Gastroesophageal sphincter (tissue), 4 donors: ENCODE measurements at regions not wholly inside any gene's neighbourhood (a gene's known extent, or its start where the extent isn't known, plus 50 kb on each side); places are given as distances from the start of the nearest gene placed in this dataset.

Source experiments
- ATAC-seq: fragments of 150-250 bp; one replicate; pipeline ENCODE4 v1.9.1; 2016; ENCODE audit warnings: mild to moderate bottlenecking, moderate library complexity
- H3K27ac ChIP-seq, 4 donors: fragments of 200-600 bp; sonication (generic) in 3 of 4; 1 replicate in 3 of 4; 2 replicates in 1 of 4; pipeline ENCODE4 v1.5.1; 2016 to 2019
- H3K27me3 ChIP-seq: fragments of 200-600 bp; sonication (generic); one replicate; pipeline ENCODE4 v1.5.1; 2019
- H3K36me3 ChIP-seq, 2 donors: fragments of 200-600 bp; sonication (generic); one replicate each; pipeline ENCODE4 v1.5.1; 2019; ENCODE audit warnings: control low read depth in 1 of 2
- H3K4me1 ChIP-seq, 3 donors: fragments of 200-600 bp; sonication (generic); 1 replicate in 2 of 3; 2 replicates in 1 of 3; pipeline ENCODE4 v1.5.1; 2016 to 2019; ENCODE audit warnings: control low read depth in 2 of 3
- H3K4me3 ChIP-seq, 2 donors: fragments of 200-600 bp; sonication (generic); one replicate each; pipeline ENCODE4 v1.5.1; 2019; ENCODE audit warnings: mild to moderate bottlenecking in 1 of 2, moderate library complexity in 1 of 2
- H3K9me3 ChIP-seq, 3 donors: fragments of 200-600 bp; sonication (generic); one replicate each; pipeline ENCODE4 v1.5.1; 2017 to 2019; ENCODE audit warnings: control low read depth in 2 of 3
- EP300 ChIP-seq: sonication (generic); formaldehyde crosslinking; IDR thresholded peaks from one replicate; pipeline ENCODE4 v1.6.1; 2017; ENCODE audit warnings: antibody characterized with exemption, mild to moderate bottlenecking
- POLR2A ChIP-seq, 2 donors: fragments of 450-650 bp; IDR thresholded peaks; one replicate each; pipeline ENCODE4 v1.6.1; 2017; ENCODE audit warnings: antibody characterized with exemption in 2 of 2, mild to moderate bottlenecking in 2 of 2, moderate library complexity in 1 of 2
- POLR2AphosphoS5 ChIP-seq: sonication (generic); formaldehyde crosslinking; IDR thresholded peaks from one replicate; pipeline ENCODE4 v1.6.1; 2017; ENCODE audit warnings: antibody characterized with exemption
- WGBS, 2 donors: methylation state at CpG; one replicate each; pipeline ENCODE4 v1.1.5; 2018; ENCODE audit warnings: low coverage in 1 of 2; 5-methylcytosine and 5-hydroxymethylcytosine counted together
- TF ChIP-seq, protein P1 (sequence below), 4 experiments: fragments of 200-600 bp in 2 of 4; fragments of 450-650 bp in 2 of 4; sonication (generic) in 1 of 4; IDR thresholded peaks; one replicate each; pipeline ENCODE4 v1.5.1; 2017 to 2019; ENCODE audit warnings: antibody characterized with exemption in 4 of 4, mild to moderate bottlenecking in 2 of 4, moderate library complexity in 2 of 4

DNA sequence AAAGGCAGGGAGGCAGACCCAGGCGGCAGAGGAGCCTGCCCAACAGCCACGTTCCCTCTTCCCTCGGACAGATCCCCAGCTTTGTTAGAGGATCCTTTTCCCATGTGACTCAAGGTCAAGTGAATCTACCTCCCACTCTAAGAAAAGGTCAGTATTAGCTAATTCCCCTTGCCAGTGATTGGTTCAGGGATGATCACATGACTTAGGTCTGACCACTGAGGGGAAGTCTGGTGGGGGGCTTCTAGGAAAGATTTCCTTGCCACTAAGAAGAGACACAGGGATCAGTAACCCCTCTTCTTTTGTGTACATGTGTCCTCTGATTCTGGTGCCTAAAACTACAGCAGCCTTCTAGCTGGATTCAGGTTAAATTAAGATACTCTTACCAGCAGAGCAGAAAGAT, 266.3 kb upstream of the NSMCE3 start:
- ATAC-seq, result no peak
- TF ChIP-seq POLR2A (IDR thresholded peaks at IDR 0.05), result no peak
- TF ChIP-seq, protein P1, sequence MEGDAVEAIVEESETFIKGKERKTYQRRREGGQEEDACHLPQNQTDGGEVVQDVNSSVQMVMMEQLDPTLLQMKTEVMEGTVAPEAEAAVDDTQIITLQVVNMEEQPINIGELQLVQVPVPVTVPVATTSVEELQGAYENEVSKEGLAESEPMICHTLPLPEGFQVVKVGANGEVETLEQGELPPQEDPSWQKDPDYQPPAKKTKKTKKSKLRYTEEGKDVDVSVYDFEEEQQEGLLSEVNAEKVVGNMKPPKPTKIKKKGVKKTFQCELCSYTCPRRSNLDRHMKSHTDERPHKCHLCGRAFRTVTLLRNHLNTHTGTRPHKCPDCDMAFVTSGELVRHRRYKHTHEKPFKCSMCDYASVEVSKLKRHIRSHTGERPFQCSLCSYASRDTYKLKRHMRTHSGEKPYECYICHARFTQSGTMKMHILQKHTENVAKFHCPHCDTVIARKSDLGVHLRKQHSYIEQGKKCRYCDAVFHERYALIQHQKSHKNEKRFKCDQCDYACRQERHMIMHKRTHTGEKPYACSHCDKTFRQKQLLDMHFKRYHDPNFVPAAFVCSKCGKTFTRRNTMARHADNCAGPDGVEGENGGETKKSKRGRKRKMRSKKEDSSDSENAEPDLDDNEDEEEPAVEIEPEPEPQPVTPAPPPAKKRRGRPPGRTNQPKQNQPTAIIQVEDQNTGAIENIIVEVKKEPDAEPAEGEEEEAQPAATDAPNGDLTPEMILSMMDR (IDR thresholded peaks at IDR 0.05), result no peak
- TF ChIP-seq EP300, result no peak
- no peak for TF ChIP-seq POLR2AphosphoS5
- Histone ChIP-seq H3K4me3 (no peak overlapping the region), H3K27me3 (no peaks in the 10 kb centered on the region), H3K9me3 (no peaks in the 10 kb centered on the region), H3K36me3 (no peaks in the 10 kb centered on the region), H3K27ac (no peak overlapping the region), H3K4me1 (no peaks in the 10 kb centered on the region)
- 38% methylated on average over 2 of the region's 3 CpGs; no CpG with 5 or more reads in 1 of the 2 donors for WGBS, 2 donors

DNA sequence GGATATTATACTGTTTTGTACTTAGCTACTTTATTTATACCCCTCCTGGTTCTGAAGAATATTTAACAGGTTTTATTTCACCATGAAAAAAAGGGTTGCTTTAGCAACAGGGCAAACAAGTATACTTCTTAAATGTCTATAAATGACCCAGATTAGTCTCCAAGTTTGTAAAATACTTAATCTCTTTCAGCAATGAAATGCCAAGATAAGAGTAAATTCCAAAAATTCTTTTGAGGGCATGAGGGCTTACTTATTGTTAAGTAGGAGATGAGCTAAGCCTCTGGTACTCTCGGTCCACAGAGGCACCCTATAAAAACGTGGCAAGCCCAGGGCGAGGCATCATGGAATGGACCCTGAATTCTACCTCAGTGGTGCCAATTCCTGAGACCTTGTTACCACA, 264.8 kb upstream of the NSMCE3 start:
- no peak for ATAC-seq
- Histone ChIP-seq H3K9me3 (no peaks in the 10 kb centered on the region), H3K27ac (no peak overlapping the region), H3K4me3 (no peak overlapping the region), H3K36me3 (no peaks in the 10 kb centered on the region), H3K4me1 (no peaks in the 10 kb centered on the region), H3K27me3 (no peaks in the 10 kb centered on the region)
- 34 to 43% methylated on average over 2 to 3 of the region's 3 CpGs for WGBS, 2 donors
- TF ChIP-seq, protein P1 (IDR thresholded peaks at IDR 0.05), result no peak
- TF ChIP-seq POLR2AphosphoS5 (no peak), EP300 (no peak), POLR2A (IDR thresholded peaks at IDR 0.05) (no peak)

DNA sequence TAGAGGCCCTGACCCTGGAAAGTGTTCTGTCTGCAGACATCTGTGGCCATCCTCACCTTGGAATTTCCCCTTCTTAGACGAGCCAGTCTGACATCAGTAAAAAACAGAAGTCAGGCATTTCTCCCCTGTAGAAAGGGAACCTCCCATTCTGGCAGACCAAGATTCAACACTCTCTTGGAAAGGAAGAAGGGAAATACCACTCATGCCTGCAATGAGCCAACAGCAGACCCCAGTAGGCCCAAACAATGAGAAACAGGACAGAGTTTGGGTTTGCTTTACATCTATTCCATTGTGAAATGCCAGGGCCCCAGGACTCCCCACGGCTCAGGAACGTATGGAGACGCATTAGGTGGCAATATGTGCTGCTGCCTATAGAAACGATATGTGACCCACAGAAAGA, 264.0 kb upstream of the NSMCE3 start:
- no peak for ATAC-seq
- H3K27ac ChIP-seq, result no peak overlapping the region
- H3K36me3 ChIP-seq, result no peaks in the 10 kb centered on the region
- WGBS, 2 donors, result 20 to 22% methylated on average over 1 of the region's 5 CpGs
- TF ChIP-seq, protein P1 (IDR thresholded peaks at IDR 0.05), result no peak
- no peak for TF ChIP-seq POLR2A (IDR thresholded peaks at IDR 0.05)
- TF ChIP-seq EP300, result no peak
- TF ChIP-seq POLR2AphosphoS5, result no peak
- no peaks in the 10 kb centered on the region for H3K9me3 ChIP-seq
- H3K27me3 ChIP-seq, result no peaks in the 10 kb centered on the region
- H3K4me1 ChIP-seq, result no peaks in the 10 kb centered on the region
- H3K4me3 ChIP-seq, result no peak overlapping the region

GRCh38 chr15:29532296-29532695, 262.7 kb upstream of the NSMCE3 start:
- H3K4me3 ChIP-seq, result no peak overlapping the region
- no peaks in the 10 kb centered on the region for H3K9me3 ChIP-seq
- no peaks in the 10 kb centered on the region for H3K4me1 ChIP-seq
- no peak overlapping the region for H3K27ac ChIP-seq
- TF ChIP-seq EP300 (no peak), POLR2A (IDR thresholded peaks at IDR 0.05) (no peak), POLR2AphosphoS5 (no peak)
- TF ChIP-seq, protein P1 (IDR thresholded peaks at IDR 0.05), result no peak
- ATAC-seq, result no peak
- WGBS, 2 donors, result 86 to 92% methylated on average over 1 of the region's 1 CpG
- no peaks in the 10 kb centered on the region for H3K27me3 ChIP-seq
- H3K36me3 ChIP-seq, result no peaks in the 10 kb centered on the region

- TF ChIP-seq, protein P1 (IDR thresholded peaks at IDR 0.05), result no peak
- no peak for TF ChIP-seq POLR2A (IDR thresholded peaks at IDR 0.05)
- no peak for TF ChIP-seq EP300
- no peak for TF ChIP-seq POLR2AphosphoS5
- WGBS, 2 donors, result 73 to 84% methylated on average over 2 to 9 of the region's 9 CpGs
Observed at GRCh38 chr15:29530966-29531365, 261.3 kb upstream of the NSMCE3 start.

More at GRCh38 chr15:29530966-29531365, 261.3 kb upstream of the NSMCE3 start:
- Histone ChIP-seq H3K4me1 (no peaks in the 10 kb centered on the region), H3K27me3 (no peaks in the 10 kb centered on the region), H3K27ac (no peak overlapping the region), H3K4me3 (no peak overlapping the region), H3K9me3 (no peaks in the 10 kb centered on the region), H3K36me3 (no peaks in the 10 kb centered on the region)
- ATAC-seq, result no peak
